ENCODE measurements at regions not wholly inside any gene's neighbourhood (a gene's known extent, or its start where the extent isn't known, plus 50 kb on each side); places are given as distances from the start of the nearest gene placed in this dataset.
"Not testable (repeated sequence)": the region's sequence is repeated elsewhere in the genome, so short reads cannot be mapped to it uniquely, and the experiment has no call there.

DNA sequence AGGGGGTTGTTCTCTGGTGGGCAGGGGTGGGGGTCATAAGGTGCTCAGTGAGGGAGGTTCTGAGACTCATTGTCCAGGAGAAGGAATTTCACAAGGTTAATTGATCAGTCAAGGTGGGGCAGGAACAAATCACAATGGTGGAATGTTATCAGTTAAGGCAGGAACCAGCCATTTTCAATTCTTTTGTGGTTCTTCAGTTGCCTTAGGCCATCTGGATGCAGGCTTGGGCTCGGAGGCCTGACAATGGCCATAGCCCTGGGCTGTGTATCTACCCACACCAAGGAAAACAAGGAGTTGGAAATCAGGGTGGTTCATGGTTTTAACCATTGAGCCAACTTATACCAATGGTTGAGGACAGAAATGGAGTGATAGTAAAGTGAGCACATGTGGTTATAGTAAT is 1221.8 kb downstream of the TYW1 start:
- Histone ChIP-seq H3K79me2 (ENCODE audit: insufficient read depth, low read length) (no peaks in the 10 kb centered on the region), H2AFZ (ENCODE audit: low read depth, low read length) (no peak overlapping the region), H3K27me3 (ENCODE audit: insufficient read depth, low read length) (no peaks in the 10 kb centered on the region), H3K4me3 (ENCODE audit: insufficient read depth, low read depth, low read length) (no peak overlapping the region), H3K9me3 (ENCODE audit: insufficient read depth, low read depth, low read length) (no peaks in the 10 kb centered on the region), H4K20me1 (ENCODE audit: insufficient read depth, low read length) (no peaks in the 10 kb centered on the region), H3K36me3 (ENCODE audit: insufficient read depth, low read length) (no peaks in the 10 kb centered on the region), H3K9ac (ENCODE audit: low read length) (no peak overlapping the region), H3K27ac (ENCODE audit: low read depth, low read length) (no peak overlapping the region), H3K4me1 (ENCODE audit: insufficient read depth, low read length) (no peaks in the 10 kb centered on the region), H3K4me2 (ENCODE audit: low read length) (no peak overlapping the region)
- H3K36me3 Mint-ChIP-seq (ENCODE audit: low read depth, unreplicated experiment): no peaks in the 10 kb centered on the region
- H3K4me3 Mint-ChIP-seq (ENCODE audit: unreplicated experiment): no peak overlapping the region
- TF ChIP-seq, protein P1, sequence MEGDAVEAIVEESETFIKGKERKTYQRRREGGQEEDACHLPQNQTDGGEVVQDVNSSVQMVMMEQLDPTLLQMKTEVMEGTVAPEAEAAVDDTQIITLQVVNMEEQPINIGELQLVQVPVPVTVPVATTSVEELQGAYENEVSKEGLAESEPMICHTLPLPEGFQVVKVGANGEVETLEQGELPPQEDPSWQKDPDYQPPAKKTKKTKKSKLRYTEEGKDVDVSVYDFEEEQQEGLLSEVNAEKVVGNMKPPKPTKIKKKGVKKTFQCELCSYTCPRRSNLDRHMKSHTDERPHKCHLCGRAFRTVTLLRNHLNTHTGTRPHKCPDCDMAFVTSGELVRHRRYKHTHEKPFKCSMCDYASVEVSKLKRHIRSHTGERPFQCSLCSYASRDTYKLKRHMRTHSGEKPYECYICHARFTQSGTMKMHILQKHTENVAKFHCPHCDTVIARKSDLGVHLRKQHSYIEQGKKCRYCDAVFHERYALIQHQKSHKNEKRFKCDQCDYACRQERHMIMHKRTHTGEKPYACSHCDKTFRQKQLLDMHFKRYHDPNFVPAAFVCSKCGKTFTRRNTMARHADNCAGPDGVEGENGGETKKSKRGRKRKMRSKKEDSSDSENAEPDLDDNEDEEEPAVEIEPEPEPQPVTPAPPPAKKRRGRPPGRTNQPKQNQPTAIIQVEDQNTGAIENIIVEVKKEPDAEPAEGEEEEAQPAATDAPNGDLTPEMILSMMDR (IDR thresholded peaks at IDR 0.05; ENCODE audit: insufficient read depth, low read depth, low read length): no peak
- no peak for TF ChIP-seq EZH2 (IDR thresholded peaks at IDR 0.05; ENCODE audit: insufficient read depth, low read length)
- peaks cover 9% of the 10 kb centered on the region for H3K9me3 Mint-ChIP-seq (ENCODE audit: unreplicated experiment)
- no peak overlapping the region for H3K27ac Mint-ChIP-seq (ENCODE audit: unreplicated experiment)
- no peaks in the 10 kb centered on the region for H3K27me3 Mint-ChIP-seq (ENCODE audit: low read depth, unreplicated experiment)
- no peak for DNase-seq (ENCODE audit: low read depth)
- no peak for FAIRE-seq
- H3K4me1 Mint-ChIP-seq (ENCODE audit: low read depth, unreplicated experiment): no peaks in the 10 kb centered on the region

DNA sequence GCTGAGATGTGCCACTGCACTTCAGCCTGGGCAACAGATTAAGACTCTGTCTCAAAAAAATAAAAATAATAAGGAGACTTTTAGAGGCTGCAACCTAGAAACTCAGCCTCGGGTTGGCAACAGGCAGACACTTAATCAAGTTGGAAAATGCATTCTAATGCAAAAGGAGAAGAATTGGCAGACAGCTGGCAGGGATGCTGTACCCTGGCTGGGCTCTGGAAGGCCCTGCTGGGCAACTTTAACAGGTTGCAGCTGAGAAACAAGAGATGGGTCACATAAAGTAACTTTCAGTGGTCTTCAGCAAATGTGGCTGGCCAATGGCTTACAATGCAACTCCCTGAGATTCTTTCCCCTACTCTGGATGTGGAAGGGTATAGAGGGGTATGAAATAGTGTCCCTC is 1225.7 kb downstream of the TYW1 start:
- no peaks in the 10 kb centered on the region for H3K9me3 ChIP-seq (ENCODE audit: insufficient read depth, low read depth, low read length)
- no peaks in the 10 kb centered on the region for H3K79me2 ChIP-seq (ENCODE audit: insufficient read depth, low read length)
- Mint-ChIP-seq H3K27me3 (ENCODE audit: low read depth, unreplicated experiment) (no peaks in the 10 kb centered on the region), H3K9me3 (ENCODE audit: unreplicated experiment) (peaks cover 7% of the 10 kb centered on the region), H3K4me3 (ENCODE audit: unreplicated experiment) (no peak overlapping the region), H3K36me3 (ENCODE audit: low read depth, unreplicated experiment) (no peaks in the 10 kb centered on the region), H3K27ac (ENCODE audit: unreplicated experiment) (no peak overlapping the region), H3K4me1 (ENCODE audit: low read depth, unreplicated experiment) (no peaks in the 10 kb centered on the region)
- H3K4me2 ChIP-seq (ENCODE audit: low read length): no peak overlapping the region
- H3K27me3 ChIP-seq (ENCODE audit: insufficient read depth, low read length): no peaks in the 10 kb centered on the region
- TF ChIP-seq, protein P1 (IDR thresholded peaks at IDR 0.05; ENCODE audit: insufficient read depth, low read depth, low read length): no peak
- no peak for TF ChIP-seq EZH2 (IDR thresholded peaks at IDR 0.05; ENCODE audit: insufficient read depth, low read length)
- H3K36me3 ChIP-seq (ENCODE audit: insufficient read depth, low read length): no peaks in the 10 kb centered on the region
- no peak overlapping the region for H3K27ac ChIP-seq (ENCODE audit: low read depth, low read length)
- H3K4me3 ChIP-seq (ENCODE audit: insufficient read depth, low read depth, low read length): no peak overlapping the region
- no peak for FAIRE-seq
- H4K20me1 ChIP-seq (ENCODE audit: insufficient read depth, low read length): no peaks in the 10 kb centered on the region
- H3K4me1 ChIP-seq (ENCODE audit: insufficient read depth, low read length): no peaks in the 10 kb centered on the region
- no peak overlapping the region for H2AFZ ChIP-seq (ENCODE audit: low read depth, low read length)
- no peak overlapping the region for H3K9ac ChIP-seq (ENCODE audit: low read length)
- DNase-seq (ENCODE audit: low read depth): no peak

DNA sequence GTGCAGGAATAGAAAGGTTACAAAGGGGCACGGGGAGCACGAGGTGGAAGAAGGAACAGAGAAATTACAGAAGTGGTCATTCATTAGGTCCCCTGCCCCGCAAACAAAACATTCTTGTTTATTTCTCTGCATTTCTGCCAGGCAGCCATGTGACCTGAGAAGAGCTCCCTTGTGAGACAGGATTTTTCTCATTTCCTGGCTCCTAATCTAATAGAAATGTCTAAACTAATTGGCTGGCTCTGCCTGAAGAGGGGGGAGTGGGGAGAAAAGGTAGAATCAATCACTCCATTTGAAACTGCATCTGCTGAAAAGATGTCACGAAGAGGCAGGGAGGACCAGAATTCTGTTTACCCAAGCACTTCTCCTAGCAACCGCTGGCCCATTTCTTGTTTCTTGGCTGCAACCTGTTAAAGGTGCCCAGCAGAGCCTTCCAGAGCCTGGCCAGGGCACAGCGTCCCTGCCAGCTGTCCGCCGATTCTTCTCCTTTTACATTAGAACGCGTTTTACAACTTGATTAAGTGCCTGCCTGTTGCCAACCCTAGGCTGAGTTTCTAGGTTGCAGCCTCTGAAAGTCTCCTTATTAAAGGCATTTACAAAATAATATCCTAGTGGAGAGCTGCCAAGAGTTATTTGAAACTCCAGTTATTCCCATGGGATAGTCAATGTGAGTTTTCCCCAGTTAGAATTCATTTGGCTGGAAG is 1227.6 kb downstream of the TYW1 start:
- Histone ChIP-seq H3K27me3 (ENCODE audit: insufficient read depth, low read length) (no peaks in the 10 kb centered on the region), H3K4me3 (ENCODE audit: insufficient read depth, low read depth, low read length) (no peak overlapping the region), H3K9me3 (ENCODE audit: insufficient read depth, low read depth, low read length) (no peaks in the 10 kb centered on the region), H3K79me2 (ENCODE audit: insufficient read depth, low read length) (no peaks in the 10 kb centered on the region), H2AFZ (ENCODE audit: low read depth, low read length) (no peak overlapping the region), H3K9ac (ENCODE audit: low read length) (no peak overlapping the region), H4K20me1 (ENCODE audit: insufficient read depth, low read length) (no peaks in the 10 kb centered on the region), H3K4me2 (ENCODE audit: low read length) (no peak overlapping the region), H3K36me3 (ENCODE audit: insufficient read depth, low read length) (no peaks in the 10 kb centered on the region), H3K27ac (ENCODE audit: low read depth, low read length) (no peak overlapping the region), H3K4me1 (ENCODE audit: insufficient read depth, low read length) (no peaks in the 10 kb centered on the region)
- H3K4me1 Mint-ChIP-seq (ENCODE audit: low read depth, unreplicated experiment): no peaks in the 10 kb centered on the region
- TF ChIP-seq EZH2 (IDR thresholded peaks at IDR 0.05; ENCODE audit: insufficient read depth, low read length): no peak
- TF ChIP-seq, protein P1 (IDR thresholded peaks at IDR 0.05; ENCODE audit: insufficient read depth, low read depth, low read length): no peak
- no peaks in the 10 kb centered on the region for H3K27me3 Mint-ChIP-seq (ENCODE audit: low read depth, unreplicated experiment)
- H3K27ac Mint-ChIP-seq (ENCODE audit: unreplicated experiment): no peak overlapping the region
- H3K4me3 Mint-ChIP-seq (ENCODE audit: unreplicated experiment): no peak overlapping the region
- peaks cover 7% of the 10 kb centered on the region for H3K9me3 Mint-ChIP-seq (ENCODE audit: unreplicated experiment)
- H3K36me3 Mint-ChIP-seq (ENCODE audit: low read depth, unreplicated experiment): no peaks in the 10 kb centered on the region
- FAIRE-seq (no peak), DNase-seq (ENCODE audit: low read depth) (no peak)

DNA sequence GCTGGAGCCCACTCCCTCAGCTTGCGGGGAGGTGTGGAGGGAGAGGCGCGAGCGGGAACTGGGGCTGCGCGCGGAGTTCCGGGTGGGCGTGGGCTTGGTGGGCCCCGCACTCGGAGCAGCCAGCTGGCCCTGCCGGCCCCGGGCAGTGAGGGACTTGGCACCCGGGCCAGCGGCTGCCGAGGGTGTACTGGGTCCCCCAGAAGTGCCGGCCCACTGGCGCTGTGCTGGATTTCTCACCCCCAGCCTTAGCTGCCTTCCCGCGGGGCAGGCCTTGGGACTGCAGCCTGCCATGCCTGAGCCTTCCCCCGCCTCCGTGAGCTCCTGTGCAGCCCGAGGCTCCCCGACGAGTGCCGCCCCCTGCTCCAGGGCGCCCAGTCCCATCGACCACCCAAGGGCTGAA is 1234.4 kb downstream of the TYW1 start:
- H3K27me3 ChIP-seq (ENCODE audit: insufficient read depth, low read length); H3K27ac ChIP-seq (ENCODE audit: low read depth, low read length); H2AFZ ChIP-seq (ENCODE audit: low read depth, low read length); H4K20me1 ChIP-seq (ENCODE audit: insufficient read depth, low read length); H3K9me3 ChIP-seq (ENCODE audit: insufficient read depth, low read depth, low read length); DNase-seq (ENCODE audit: low read depth); H3K27ac Mint-ChIP-seq (ENCODE audit: unreplicated experiment); H3K36me3 ChIP-seq (ENCODE audit: insufficient read depth, low read length); H3K9me3 Mint-ChIP-seq (ENCODE audit: unreplicated experiment); H3K4me1 Mint-ChIP-seq (ENCODE audit: low read depth, unreplicated experiment); H3K4me1 ChIP-seq (ENCODE audit: insufficient read depth, low read length); H3K9ac ChIP-seq (ENCODE audit: low read length); H3K79me2 ChIP-seq (ENCODE audit: insufficient read depth, low read length); H3K4me2 ChIP-seq (ENCODE audit: low read length); H3K27me3 Mint-ChIP-seq (ENCODE audit: low read depth, unreplicated experiment); H3K4me3 ChIP-seq (ENCODE audit: insufficient read depth, low read depth, low read length); H3K4me3 Mint-ChIP-seq (ENCODE audit: unreplicated experiment); FAIRE-seq; H3K36me3 Mint-ChIP-seq (ENCODE audit: low read depth, unreplicated experiment): not testable (repeated sequence)

Data from astrocyte (in vitro differentiated cells and primary cell).